ENCODE measurements at regions not wholly inside any gene's neighbourhood (a gene's known extent, or its start where the extent isn't known, plus 50 kb on each side); places are given as distances from the start of the nearest gene placed in this dataset.

GRCh38 chr5:17058438-17058837, 122.3 kb upstream of the MYO10 start:
- TF ChIP-seq CTCF (conservative IDR thresholded peaks at IDR 0.05; ENCODE audit: low read depth, low read length): no peak
- TF ChIP-seq EZH2 (IDR thresholded peaks at IDR 0.05; ENCODE audit: borderline replicate concordance, low read depth, low read length, poor library complexity, severe bottlenecking): no peak
